ENCODE measurements at regions not wholly inside any gene's neighbourhood (a gene's known extent, or its start where the extent isn't known, plus 50 kb on each side); places are given as distances from the start of the nearest gene placed in this dataset.
"Not testable (repeated sequence)": the region's sequence is repeated elsewhere in the genome, so short reads cannot be mapped to it uniquely, and the experiment has no call there.

- DNase-seq, result no peak
These were observed 216.9 kb downstream of the CENPC start for GRCh38 chr4:67328393-67328792.

GRCh38 chr4:67328018-67328278, 217.4 kb downstream of the CENPC start:
- no peak for DNase-seq

- peak; percentile 35 to 51 for DNase-seq
These were observed 217.9 kb downstream of the CENPC start for GRCh38 chr4:67327245-67328017.

- DNase-seq, result no peak
These were observed 219.5 kb downstream of the CENPC start for GRCh38 chr4:67325791-67326190.

- DNase-seq, result no peak
These were observed 224.7 kb downstream of the CENPC start for GRCh38 chr4:67320645-67321044.

- DNase-seq, result not testable (repeated sequence)
These were observed 225.7 kb downstream of the CENPC start for GRCh38 chr4:67319607-67320006.

- DNase-seq, result not testable (repeated sequence)
These were observed 244.7 kb downstream of the CENPC start for GRCh38 chr4:67300497-67301185.

- DNase-seq, result no peak
These were observed 252.7 kb downstream of the CENPC start for GRCh38 chr4:67292636-67293035.

GRCh38 chr4:67292045-67292444, 253.3 kb downstream of the CENPC start:
- DNase-seq, result no peak

GRCh38 chr4:67291644-67292043, 253.7 kb downstream of the CENPC start:
- no peak for DNase-seq

GRCh38 chr4:67288964-67289363, 256.3 kb downstream of the CENPC start:
- peak; percentile 25 to 32 for DNase-seq

- no peak for DNase-seq
These were observed 258.6 kb downstream of the CENPC start for GRCh38 chr4:67286724-67287123.

GRCh38 chr4:67282749-67283148, 262.6 kb downstream of the CENPC start:
- no peak for DNase-seq

GRCh38 chr4:67275179-67275750, 270.0 kb downstream of the CENPC start:
- DNase-seq, result no peak

- DNase-seq, result not testable (repeated sequence)
These were observed 270.6 kb downstream of the CENPC start for GRCh38 chr4:67274671-67275070.

- no peak for DNase-seq
These were observed 271.6 kb downstream of the CENPC start for GRCh38 chr4:67273666-67274065.

GRCh38 chr4:67261971-67262370, 283.3 kb downstream of the CENPC start:
- DNase-seq, result no peak

GRCh38 chr4:67256388-67257043, 288.8 kb downstream of the CENPC start:
- no peak for DNase-seq

- no peak for DNase-seq
These were observed 295.0 kb downstream of the CENPC start for GRCh38 chr4:67250131-67250896.

GRCh38 chr4:67236788-67237187, 308.5 kb downstream of the CENPC start:
- no peak for DNase-seq

- no peak for DNase-seq
These were observed 309.0 kb downstream of the CENPC start for GRCh38 chr4:67236318-67236717.

- DNase-seq, result no peak
These were observed 311.0 kb downstream of the CENPC start for GRCh38 chr4:67234296-67234695.

- no peak for DNase-seq
These were observed 316.2 kb downstream of the CENPC start for GRCh38 chr4:67229148-67229547.
